ENCODE measurements at regions not wholly inside any gene's neighbourhood (a gene's known extent, or its start where the extent isn't known, plus 50 kb on each side); places are given as distances from the start of the nearest gene placed in this dataset.

DNA sequence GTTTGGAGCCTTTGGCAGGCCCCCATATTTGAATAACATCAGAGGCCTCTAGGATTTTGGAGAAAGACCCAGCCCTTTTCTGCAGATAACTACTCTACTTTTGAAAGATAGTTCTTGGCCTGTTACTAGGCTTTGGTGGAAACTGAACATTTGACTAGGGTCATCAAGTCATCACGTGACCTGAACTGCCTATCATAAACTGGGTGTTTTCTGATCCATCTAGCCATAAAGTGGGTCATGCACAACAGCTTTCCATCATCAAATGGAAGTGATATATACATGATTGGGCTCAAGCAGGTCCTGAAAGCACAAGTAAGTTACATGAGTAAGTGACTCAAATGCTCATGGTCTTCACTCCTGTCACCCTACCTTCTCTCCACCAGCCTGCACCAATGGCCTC lies 552.3 kb upstream of the GRM3 start:
- TF ChIP-seq, protein P1, sequence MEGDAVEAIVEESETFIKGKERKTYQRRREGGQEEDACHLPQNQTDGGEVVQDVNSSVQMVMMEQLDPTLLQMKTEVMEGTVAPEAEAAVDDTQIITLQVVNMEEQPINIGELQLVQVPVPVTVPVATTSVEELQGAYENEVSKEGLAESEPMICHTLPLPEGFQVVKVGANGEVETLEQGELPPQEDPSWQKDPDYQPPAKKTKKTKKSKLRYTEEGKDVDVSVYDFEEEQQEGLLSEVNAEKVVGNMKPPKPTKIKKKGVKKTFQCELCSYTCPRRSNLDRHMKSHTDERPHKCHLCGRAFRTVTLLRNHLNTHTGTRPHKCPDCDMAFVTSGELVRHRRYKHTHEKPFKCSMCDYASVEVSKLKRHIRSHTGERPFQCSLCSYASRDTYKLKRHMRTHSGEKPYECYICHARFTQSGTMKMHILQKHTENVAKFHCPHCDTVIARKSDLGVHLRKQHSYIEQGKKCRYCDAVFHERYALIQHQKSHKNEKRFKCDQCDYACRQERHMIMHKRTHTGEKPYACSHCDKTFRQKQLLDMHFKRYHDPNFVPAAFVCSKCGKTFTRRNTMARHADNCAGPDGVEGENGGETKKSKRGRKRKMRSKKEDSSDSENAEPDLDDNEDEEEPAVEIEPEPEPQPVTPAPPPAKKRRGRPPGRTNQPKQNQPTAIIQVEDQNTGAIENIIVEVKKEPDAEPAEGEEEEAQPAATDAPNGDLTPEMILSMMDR (IDR thresholded peaks at IDR 0.05) = no peak
- TF ChIP-seq KDM1A (IDR thresholded peaks at IDR 0.05; ENCODE audit: low read depth) = no peak
- no peak for TF ChIP-seq MAFK (IDR thresholded peaks at IDR 0.05; ENCODE audit: partially characterized antibody)
- TF ChIP-seq TP53 (CRISPR knock-in tag; IDR thresholded peaks at IDR 0.05) = no peak
- no peak for TF ChIP-seq RAD21 (conservative IDR thresholded peaks at IDR 0.05 in 1 of 2, IDR thresholded peaks at IDR 0.05 in 1 of 2)
- no peak for TF ChIP-seq POLR2A (IDR thresholded peaks at IDR 0.05; ENCODE audit: low read length)
- TF ChIP-seq JUN (IDR thresholded peaks at IDR 0.05) = no peak
- TF ChIP-seq JUNB (IDR thresholded peaks at IDR 0.05) = no peak
- TF ChIP-seq, protein P2, sequence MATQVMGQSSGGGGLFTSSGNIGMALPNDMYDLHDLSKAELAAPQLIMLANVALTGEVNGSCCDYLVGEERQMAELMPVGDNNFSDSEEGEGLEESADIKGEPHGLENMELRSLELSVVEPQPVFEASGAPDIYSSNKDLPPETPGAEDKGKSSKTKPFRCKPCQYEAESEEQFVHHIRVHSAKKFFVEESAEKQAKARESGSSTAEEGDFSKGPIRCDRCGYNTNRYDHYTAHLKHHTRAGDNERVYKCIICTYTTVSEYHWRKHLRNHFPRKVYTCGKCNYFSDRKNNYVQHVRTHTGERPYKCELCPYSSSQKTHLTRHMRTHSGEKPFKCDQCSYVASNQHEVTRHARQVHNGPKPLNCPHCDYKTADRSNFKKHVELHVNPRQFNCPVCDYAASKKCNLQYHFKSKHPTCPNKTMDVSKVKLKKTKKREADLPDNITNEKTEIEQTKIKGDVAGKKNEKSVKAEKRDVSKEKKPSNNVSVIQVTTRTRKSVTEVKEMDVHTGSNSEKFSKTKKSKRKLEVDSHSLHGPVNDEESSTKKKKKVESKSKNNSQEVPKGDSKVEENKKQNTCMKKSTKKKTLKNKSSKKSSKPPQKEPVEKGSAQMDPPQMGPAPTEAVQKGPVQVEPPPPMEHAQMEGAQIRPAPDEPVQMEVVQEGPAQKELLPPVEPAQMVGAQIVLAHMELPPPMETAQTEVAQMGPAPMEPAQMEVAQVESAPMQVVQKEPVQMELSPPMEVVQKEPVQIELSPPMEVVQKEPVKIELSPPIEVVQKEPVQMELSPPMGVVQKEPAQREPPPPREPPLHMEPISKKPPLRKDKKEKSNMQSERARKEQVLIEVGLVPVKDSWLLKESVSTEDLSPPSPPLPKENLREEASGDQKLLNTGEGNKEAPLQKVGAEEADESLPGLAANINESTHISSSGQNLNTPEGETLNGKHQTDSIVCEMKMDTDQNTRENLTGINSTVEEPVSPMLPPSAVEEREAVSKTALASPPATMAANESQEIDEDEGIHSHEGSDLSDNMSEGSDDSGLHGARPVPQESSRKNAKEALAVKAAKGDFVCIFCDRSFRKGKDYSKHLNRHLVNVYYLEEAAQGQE (IDR thresholded peaks at IDR 0.05) = no peak
- TF ChIP-seq, protein P3, sequence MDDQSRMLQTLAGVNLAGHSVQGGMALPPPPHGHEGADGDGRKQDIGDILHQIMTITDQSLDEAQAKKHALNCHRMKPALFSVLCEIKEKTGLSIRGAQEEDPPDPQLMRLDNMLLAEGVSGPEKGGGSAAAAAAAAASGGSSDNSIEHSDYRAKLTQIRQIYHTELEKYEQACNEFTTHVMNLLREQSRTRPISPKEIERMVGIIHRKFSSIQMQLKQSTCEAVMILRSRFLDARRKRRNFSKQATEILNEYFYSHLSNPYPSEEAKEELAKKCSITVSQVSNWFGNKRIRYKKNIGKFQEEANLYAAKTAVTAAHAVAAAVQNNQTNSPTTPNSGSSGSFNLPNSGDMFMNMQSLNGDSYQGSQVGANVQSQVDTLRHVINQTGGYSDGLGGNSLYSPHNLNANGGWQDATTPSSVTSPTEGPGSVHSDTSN (IDR thresholded peaks at IDR 0.05) = no peak
- TF ChIP-seq EP300 (IDR thresholded peaks at IDR 0.05) = no peak

All from A549 (cell line).